ENCODE measurements at regions not wholly inside any gene's neighbourhood (a gene's known extent, or its start where the extent isn't known, plus 50 kb on each side); places are given as distances from the start of the nearest gene placed in this dataset.
"Not testable (repeated sequence)": the region's sequence is repeated elsewhere in the genome, so short reads cannot be mapped to it uniquely, and the experiment has no call there.

DNA sequence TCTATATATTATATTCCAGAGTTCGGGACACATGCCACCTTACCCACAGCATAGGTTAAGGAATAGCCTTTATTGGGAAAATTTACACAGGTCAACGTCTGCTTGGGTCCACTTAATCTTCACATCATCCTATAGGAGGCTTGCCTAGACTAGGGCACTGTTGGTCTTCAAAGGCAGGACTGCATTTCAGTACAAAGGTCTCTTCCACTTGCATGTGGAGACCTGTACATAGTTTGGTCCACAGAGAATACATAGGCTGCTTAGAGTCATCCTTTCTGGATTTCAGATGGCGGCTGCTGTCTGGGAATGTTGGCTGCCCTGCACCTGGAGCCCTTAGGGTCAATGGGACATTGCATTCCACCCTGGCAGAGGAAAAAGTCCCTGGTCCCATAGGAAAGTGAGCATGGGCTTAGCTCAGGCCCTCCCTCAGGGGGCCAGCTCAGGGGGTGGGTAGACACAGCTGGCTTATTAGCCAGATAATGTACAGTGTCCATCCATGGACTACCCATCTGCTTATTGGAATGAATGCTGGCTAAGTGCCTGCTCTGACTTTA is 75.3 kb upstream of the TGFBR2 start:
- 85 to 96% (median 94%) methylated on average over 3 of the region's 3 CpGs for WGBS, 3 donors
- no peak overlapping the region for H3K27ac ChIP-seq (ENCODE audit: low read depth, low read length)

DNA sequence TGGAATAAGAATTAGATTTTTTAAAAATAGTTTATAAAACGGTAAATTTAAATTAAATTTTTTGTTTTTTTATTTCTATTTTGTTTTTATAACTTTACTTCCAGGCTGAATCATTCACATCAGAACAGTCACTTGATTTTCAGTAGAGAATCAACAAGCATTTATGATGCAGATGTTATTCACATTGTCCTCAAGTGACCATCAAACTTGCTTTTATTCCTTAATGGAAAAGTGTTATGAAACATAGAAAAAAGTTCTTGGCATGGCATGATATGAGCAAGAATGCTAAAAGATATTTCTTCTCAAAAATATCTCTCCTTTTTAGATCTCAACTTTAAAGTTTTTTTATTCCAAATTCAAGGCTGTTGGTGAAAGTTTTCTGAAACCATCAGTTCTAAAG is 70.9 kb upstream of the TGFBR2 start:
- 66 to 91% (median 66%) methylated on average over 1 of the region's 1 CpG for WGBS, 3 donors

DNA sequence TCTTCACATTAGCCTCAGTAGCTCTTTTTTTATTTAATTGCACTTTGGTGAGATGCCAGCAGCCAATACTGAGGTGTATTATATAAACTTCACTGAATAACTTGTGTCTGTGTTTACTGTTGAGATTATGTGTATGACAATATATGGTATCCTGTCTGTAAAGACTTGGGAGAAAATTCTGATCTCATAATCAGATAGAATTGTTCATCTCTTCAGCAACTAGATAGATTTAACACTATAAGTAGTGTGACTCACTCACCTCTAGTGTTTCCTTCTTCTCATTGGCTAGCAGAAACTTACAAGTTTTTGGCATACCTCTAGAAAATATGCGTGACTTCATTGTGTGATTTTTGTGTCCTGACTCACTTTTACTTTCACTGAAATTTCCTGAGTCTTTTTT is 67.6 kb upstream of the TGFBR2 start:
- WGBS, 3 donors, result 50 to 74% (median 61%) methylated on average over 1 of the region's 1 CpG

More for the DNA sequence above, 70.9 kb upstream of the TGFBR2 start:
- H3K27ac ChIP-seq (ENCODE audit: low read depth, low read length), result no peak overlapping the region

DNA sequence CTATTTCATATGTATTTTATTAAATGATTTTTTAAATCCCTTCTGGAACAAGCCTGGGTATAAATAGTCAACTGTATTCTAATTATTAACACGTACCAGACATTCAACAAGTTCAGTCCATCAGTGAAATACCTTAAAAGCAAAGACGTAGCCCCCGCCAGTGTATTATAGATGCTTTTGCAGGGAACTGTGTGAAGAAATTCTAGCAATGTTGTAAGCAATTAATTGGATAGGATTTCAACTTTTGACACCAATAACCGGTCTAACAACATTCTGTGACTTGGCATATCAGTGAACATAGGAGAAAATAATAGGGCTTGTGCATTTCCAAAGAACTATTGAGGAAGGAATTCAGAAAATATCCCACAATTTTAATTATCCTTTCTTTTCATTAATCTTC is 67.2 kb upstream of the TGFBR2 start:
- WGBS, 3 donors, result 33 to 87% (median 84%) methylated on average over 4 of the region's 4 CpGs
- H3K27ac ChIP-seq (ENCODE audit: low read depth, low read length), result no peak overlapping the region

More for the DNA sequence above, 67.6 kb upstream of the TGFBR2 start:
- H3K27ac ChIP-seq (ENCODE audit: low read depth, low read length), result no peak overlapping the region

DNA sequence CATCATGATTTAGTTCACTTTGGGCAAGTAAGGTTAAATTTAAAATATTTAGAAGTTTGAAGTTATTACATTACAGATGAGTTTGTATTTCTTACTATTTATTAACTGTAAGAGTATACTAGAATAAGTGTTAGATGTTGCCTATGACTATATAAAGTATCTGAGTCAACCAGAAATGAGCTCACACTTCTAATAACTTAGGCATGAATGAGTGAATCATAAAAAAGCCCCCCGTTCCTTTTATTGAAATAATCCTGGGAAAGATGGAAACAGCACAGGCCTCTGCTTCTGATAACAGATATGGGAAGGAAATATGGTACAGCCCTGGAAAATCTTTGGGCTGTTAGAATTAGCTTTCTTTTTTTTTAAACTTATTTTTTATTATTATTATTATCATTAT is 66.6 kb upstream of the TGFBR2 start:
- no peak overlapping the region for H3K27ac ChIP-seq (ENCODE audit: low read depth, low read length)
- WGBS, 3 donors, result 62 to 65% (median 65%) methylated on average over 1 of the region's 1 CpG

DNA sequence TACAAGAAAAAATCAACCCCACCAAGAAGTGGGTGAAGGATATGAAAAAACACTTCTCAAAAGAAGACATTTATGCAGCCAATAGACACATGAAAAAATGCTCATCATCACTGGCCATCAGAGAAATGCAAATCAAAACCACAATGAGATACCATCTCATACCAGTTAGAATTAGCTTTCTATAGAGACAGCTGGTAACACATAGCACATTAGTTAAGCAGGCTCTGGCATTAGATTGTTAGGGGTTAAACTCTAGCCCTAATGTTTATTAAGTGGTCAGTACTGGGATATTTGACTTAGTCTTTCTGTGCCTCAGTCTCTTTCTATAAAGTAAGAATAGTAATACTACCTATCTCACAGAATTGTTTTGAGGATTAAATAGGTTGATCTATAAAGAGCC is 65.2 kb upstream of the TGFBR2 start:
- H3K27ac ChIP-seq (ENCODE audit: low read depth, low read length), result not testable (repeated sequence)

DNA sequence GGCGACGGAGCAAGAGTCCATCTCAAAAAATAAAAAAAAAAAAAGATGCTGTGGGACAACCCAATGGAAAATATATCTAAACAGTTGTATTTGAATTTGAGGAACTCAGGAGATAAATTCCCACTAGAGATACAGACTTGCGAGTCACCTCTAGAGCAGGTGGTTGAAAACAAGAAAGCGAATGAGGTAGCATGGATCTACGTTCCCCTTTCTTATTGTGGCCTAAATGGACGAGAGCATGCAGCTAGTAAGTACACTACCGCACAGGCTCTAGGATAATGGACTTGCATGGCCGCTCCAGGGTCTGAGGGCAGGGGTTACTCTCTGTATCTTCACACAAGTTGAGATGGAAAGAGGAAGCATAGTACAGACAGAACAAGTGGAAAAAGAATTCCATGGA is 63.5 kb upstream of the TGFBR2 start:
- WGBS, 3 donors, result 97 to 99% (median 98%) methylated on average over 8 of the region's 8 CpGs
- H3K27ac ChIP-seq (ENCODE audit: low read depth, low read length), result no peak overlapping the region

DNA sequence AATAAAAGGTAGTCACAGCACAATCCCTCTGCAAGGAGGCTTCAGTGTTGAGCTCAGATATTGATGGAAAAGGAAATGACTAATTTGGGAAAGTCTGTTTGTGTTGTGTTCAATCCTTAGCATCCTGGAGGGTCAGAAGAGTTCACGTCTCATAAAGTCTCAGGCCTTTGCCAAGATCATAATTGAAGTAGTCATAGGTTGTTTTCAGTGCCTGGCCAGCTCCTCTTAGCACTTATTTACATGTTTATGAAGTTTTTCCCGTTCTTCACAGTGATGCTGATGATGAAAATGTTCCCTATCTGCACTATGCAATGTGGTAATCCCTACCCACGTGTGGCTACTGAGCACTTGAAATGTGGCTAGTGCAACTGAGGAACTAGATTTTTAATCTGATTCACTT is 61.6 kb upstream of the TGFBR2 start:
- H3K27ac ChIP-seq (ENCODE audit: low read depth, low read length), result no peak overlapping the region
- WGBS, 3 donors, result 49 to 73% (median 52%) methylated on average over 3 of the region's 3 CpGs

DNA sequence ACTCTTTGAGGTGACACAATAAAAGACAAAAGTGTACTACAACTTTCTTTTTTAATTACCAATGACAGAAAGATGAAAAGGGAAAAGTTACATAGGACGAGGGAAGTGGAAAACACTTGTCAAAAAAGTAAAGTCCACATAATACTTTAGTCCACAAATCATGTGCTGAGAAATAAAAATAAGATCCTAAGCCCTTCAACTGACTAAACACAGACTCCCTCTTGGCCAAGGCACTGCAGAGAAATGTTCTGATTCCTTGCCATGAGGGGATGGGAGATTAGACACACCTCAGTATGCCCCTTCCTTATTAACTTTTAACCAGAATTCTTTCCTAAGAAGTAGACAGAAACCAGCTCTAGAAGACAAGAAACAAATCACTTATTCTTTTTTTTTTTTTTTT is 59.5 kb upstream of the TGFBR2 start:
- WGBS, 3 donors, result 86 to 96% (median 88%) methylated on average over 1 of the region's 1 CpG
- H3K27ac ChIP-seq (ENCODE audit: low read depth, low read length), result no peak overlapping the region

DNA sequence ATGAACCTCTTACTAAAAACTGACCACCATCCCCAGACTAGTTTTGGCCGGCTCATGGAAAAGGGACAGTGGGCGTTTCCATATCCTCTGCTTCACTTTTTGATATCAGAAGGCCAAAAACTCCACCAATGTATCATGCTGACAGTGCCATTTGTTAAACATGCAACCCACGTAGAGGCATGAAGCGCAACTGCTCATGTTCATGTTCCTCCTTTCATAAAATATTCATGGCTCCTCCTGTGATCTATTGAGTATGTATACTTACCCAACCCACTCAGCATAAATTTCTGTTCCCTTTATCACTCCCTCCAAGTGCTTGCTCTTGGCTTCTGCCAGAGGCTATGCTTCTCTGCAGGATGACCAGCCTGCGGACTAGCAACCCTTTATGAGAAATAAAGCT is 58.7 kb upstream of the TGFBR2 start:
- WGBS, 3 donors, result 96 to 98% (median 96%) methylated on average over 5 of the region's 5 CpGs
- H3K27ac ChIP-seq (ENCODE audit: low read depth, low read length), result no peak overlapping the region

DNA sequence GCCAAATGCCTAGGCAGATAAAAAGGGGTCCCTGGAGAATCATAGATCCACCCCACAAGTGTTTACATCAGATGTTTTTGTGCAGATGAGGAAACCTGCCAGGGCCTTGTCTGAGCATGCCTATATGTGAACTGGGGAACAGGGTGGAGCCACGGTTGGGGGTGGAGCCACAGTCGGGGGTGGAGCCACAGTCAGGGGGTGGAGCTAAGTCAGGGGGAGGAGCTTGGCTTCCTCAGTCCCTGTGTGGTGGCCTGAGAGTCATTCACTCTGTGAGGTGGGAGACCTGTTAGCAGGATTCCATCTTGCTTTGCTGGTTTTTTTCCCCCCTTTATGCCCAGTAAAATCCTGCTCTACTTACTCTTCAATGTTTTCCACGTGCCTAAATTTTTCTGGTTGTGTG is 57.8 kb upstream of the TGFBR2 start:
- WGBS, 3 donors, result 42 to 64% (median 57%) methylated on average over 3 of the region's 3 CpGs
- H3K27ac ChIP-seq (ENCODE audit: low read depth, low read length), result no peak overlapping the region

DNA sequence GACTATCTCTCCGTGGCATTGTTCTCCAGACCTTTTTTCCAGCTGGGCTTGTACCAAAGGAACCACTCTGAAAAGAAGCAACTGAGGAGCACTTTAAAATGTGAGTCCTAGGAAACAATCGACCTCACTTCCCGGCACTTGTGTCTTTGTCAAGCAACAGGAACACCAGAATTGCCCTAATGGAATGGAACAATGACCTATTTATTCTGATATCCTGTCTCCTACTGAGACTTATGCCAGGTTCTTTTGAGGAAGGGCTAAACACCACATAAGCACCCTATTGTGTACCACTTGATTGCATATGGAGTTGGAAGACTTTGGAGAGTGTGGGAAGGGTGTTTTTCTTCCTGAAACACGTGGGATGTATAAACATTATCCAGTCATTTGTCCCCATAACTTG is 56.8 kb upstream of the TGFBR2 start:
- H3K27ac ChIP-seq (ENCODE audit: low read depth, low read length), result no peak overlapping the region

DNA sequence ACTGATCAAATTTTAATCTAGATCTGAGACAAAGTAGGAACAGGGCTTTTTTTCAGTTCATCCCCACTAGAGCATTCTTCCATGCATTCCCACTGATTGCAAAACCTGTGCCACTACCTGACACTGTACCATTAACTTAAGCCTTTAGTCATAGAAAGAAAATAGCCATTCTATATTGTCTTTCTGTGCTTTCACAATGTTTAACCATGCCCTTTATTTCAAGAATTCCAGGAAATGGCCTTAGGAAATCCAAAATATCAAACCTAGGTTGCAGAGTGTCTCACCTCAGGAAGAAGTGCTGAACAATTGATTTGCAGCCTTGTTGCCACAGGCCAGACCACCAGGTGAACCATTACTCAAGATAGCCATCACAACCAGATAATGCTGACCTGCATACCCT is 56.2 kb upstream of the TGFBR2 start:
- no peak overlapping the region for H3K27ac ChIP-seq (ENCODE audit: low read depth, low read length)

More for the DNA sequence above, 56.8 kb upstream of the TGFBR2 start:
- WGBS, 3 donors, result 62 to 66% (median 65%) methylated on average over 4 of the region's 4 CpGs

DNA sequence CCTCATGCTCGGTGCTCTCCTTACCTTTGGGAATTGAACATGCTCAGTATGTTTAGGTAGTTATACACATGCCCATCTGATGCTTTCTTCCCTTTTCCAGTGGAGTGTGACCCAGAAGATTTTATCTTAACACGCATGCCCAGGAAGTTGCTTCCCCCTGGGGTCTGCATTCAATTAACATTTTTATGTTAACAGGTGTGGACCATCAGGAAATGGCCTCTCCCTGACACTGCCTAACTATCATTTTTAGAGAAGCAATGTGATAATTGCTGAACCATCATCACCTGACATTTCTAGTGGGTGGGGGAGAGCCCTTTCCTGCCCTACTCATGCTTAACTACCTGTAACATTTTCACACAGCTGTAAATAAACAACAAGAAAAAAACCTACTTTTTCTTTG is 55.1 kb upstream of the TGFBR2 start:
- no peak overlapping the region for H3K27ac ChIP-seq (ENCODE audit: low read depth, low read length)
- 59 to 76% (median 68%) methylated on average over 2 of the region's 2 CpGs for WGBS, 3 donors

DNA sequence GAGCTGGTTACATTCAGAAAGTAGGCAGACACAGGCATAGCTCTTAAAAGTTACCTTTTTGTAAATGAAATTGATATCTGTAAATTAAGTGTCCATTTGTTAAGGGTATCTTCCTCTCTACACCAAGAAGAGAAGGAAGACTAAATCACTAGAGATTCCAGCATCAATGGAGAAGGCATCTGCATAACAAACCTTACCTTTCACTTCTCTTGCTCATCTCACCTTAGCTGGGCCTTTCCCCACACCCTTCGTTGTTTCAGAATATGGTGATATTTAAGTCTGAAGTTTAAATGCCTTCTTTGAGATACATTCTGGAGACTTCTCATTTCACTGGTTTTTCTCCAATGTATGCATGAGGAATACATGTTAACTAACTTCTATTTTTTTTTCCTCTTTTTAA is 54.5 kb upstream of the TGFBR2 start:
- 83 to 96% (median 91%) methylated on average over 1 of the region's 1 CpG for WGBS, 3 donors
- no peak overlapping the region for H3K27ac ChIP-seq (ENCODE audit: low read depth, low read length)

DNA sequence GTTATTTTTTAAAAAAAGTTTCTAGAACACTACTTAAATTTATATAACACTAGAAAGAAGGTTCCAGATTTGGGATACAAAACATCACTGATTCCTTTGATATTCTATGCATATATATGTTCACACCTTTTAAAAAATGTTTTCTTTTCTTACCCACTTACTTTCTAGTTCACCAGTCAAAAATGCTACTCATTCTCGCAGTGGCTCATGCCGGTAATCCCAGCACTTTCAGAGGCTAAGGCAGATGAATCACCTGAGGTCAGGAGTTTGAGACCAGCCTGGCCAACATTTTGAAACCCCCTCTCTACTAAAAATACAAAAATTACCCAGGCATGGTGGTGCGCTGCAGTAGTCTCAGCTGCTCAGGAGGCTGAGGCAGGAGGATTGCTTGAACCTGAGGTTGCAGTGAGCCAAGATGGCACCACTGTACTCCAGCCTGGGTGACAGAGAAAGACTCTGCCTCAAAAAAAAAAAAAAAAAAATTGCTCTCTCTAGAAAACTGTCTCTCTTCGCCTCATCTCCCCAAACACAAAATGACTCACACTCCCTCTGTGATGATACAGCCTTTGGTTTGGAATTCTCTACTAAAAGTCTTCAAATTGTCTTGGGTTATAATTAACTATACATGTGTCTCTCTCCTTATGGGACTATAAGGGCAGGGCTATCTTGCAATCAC is 52.6 kb upstream of the TGFBR2 start:
- 93 to 98% (median 97%) methylated on average over 4 of the region's 4 CpGs for WGBS, 3 donors
- no peak overlapping the region for H3K27ac ChIP-seq (ENCODE audit: low read depth, low read length)

DNA sequence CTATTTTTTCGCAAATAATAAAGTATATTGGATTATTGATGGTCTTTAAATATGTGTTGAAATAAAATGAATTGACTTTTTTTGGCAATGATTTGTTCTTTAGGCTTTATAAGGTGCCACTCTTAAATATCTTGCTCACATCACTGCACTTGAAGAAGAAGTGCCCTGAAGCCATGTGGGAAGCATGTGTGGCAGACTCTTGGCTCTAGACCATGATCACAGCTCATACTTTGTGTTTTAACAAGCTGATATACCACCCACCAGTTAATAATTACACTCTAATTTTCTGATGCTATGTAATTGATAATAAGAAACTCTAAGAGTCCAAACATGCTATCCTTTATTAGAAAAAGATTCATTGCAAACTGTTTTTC is 52.1 kb upstream of the TGFBR2 start:
- no peak overlapping the region for H3K27ac ChIP-seq (ENCODE audit: low read depth, low read length)
- 93 to 100% (median 97%) methylated on average over 1 of the region's 1 CpG for WGBS, 3 donors

DNA sequence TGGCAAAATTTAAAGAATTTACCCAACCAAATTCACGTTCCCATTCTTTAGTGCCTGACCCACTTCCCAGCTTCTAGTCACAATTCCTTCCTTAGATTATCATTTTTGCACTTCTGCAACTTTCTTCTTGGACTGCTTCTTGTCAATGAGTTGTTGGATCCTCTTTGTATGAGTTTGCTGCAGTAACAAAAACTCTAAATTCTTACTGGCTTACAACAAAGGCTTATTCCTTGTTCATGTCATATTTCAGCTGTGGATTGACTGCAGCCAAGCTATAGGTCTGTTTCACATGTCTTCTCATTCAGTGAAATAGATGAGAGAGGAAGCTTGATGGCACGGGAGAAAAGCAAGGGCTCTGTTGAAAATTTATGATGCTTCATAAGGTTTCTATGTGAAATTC is 50.4 kb upstream of the TGFBR2 start:
- H3K27ac ChIP-seq (ENCODE audit: low read depth, low read length), result no peak overlapping the region
- WGBS, 3 donors, result 93 to 96% (median 94%) methylated on average over 2 of the region's 2 CpGs

All from adipose tissue (tissue), 3 donors.